ENCODE measurements at regions not wholly inside any gene's neighbourhood (a gene's known extent, or its start where the extent isn't known, plus 50 kb on each side); places are given as distances from the start of the nearest gene placed in this dataset.

DNA sequence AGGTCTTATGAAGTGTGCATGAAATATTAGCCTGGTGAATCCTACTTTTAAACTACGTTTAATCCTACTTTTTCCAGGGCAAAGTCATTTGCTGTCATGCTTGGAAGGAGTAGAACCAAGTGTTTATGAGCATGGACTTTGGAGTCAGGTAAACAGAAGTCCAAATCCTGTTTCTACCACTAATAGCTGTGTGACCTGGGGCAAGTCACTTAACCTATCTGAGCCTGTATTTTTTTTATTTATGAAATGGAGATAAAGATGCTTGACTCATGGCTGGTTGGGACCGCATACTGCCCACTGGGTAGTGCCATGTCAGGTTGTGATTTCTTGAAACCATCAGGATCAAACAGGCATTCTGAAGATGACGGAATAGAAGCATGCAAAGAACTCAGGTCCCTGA, 249.6 kb downstream of the BAMBI start:
- Histone ChIP-seq H3K4me3 (ENCODE audit: low read depth in 1 of 3, low read length in 3 of 3) (no peak overlapping the region), H3K4me1 (ENCODE audit: control insufficient read depth in 4 of 4, insufficient read depth in 4 of 4, low read length in 3 of 4) (no peaks in the 10 kb centered on the region), H3K9ac (ENCODE audit: low read depth in 1 of 2, low read length in 2 of 2) (no peak overlapping the region), H3K36me3 (ENCODE audit: control insufficient read depth in 4 of 4, insufficient read depth in 3 of 4, low read depth in 1 of 4, low read length in 3 of 4) (no peaks in the 10 kb centered on the region), H3K9me3 (ENCODE audit: control insufficient read depth in 4 of 4, low read length in 3 of 4) (no peaks in the 10 kb centered on the region), H3K27ac (ENCODE audit: low read depth in 1 of 2, low read length in 2 of 2) (no peak overlapping the region), H3K27me3 (ENCODE audit: control insufficient read depth in 4 of 4, insufficient read depth in 4 of 4, low read length in 3 of 4) (no peaks in the 10 kb centered on the region)
- DNase-seq (ENCODE audit: low spot score): no peak
- 86% methylated on average over 3 of the region's 3 CpGs for WGBS
- TF ChIP-seq RXRA (IDR thresholded peaks at IDR 0.05): no peak
- no peak for TF ChIP-seq JUND (IDR thresholded peaks at IDR 0.05)
- TF ChIP-seq, protein P1, sequence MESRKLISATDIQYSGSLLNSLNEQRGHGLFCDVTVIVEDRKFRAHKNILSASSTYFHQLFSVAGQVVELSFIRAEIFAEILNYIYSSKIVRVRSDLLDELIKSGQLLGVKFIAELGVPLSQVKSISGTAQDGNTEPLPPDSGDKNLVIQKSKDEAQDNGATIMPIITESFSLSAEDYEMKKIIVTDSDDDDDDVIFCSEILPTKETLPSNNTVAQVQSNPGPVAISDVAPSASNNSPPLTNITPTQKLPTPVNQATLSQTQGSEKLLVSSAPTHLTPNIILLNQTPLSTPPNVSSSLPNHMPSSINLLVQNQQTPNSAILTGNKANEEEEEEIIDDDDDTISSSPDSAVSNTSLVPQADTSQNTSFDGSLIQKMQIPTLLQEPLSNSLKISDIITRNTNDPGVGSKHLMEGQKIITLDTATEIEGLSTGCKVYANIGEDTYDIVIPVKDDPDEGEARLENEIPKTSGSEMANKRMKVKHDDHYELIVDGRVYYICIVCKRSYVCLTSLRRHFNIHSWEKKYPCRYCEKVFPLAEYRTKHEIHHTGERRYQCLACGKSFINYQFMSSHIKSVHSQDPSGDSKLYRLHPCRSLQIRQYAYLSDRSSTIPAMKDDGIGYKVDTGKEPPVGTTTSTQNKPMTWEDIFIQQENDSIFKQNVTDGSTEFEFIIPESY (IDR thresholded peaks at IDR 0.05): no peak
- no peak for TF ChIP-seq HNF4A (conservative IDR thresholded peaks at IDR 0.05)
- TF ChIP-seq, protein P2, sequence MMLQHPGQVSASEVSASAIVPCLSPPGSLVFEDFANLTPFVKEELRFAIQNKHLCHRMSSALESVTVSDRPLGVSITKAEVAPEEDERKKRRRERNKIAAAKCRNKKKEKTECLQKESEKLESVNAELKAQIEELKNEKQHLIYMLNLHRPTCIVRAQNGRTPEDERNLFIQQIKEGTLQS (IDR thresholded peaks at IDR 0.05): no peak
- TF ChIP-seq EGR1 (IDR thresholded peaks at IDR 0.05; ENCODE audit: low read depth in 2 of 2): no peak
- TF ChIP-seq HNF4G (IDR thresholded peaks at IDR 0.05): no peak
- TF ChIP-seq, protein P3, sequence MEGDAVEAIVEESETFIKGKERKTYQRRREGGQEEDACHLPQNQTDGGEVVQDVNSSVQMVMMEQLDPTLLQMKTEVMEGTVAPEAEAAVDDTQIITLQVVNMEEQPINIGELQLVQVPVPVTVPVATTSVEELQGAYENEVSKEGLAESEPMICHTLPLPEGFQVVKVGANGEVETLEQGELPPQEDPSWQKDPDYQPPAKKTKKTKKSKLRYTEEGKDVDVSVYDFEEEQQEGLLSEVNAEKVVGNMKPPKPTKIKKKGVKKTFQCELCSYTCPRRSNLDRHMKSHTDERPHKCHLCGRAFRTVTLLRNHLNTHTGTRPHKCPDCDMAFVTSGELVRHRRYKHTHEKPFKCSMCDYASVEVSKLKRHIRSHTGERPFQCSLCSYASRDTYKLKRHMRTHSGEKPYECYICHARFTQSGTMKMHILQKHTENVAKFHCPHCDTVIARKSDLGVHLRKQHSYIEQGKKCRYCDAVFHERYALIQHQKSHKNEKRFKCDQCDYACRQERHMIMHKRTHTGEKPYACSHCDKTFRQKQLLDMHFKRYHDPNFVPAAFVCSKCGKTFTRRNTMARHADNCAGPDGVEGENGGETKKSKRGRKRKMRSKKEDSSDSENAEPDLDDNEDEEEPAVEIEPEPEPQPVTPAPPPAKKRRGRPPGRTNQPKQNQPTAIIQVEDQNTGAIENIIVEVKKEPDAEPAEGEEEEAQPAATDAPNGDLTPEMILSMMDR (IDR thresholded peaks at IDR 0.05; ENCODE audit: low read depth, low read length, missing input control): no peak
- TF ChIP-seq, protein P4, sequence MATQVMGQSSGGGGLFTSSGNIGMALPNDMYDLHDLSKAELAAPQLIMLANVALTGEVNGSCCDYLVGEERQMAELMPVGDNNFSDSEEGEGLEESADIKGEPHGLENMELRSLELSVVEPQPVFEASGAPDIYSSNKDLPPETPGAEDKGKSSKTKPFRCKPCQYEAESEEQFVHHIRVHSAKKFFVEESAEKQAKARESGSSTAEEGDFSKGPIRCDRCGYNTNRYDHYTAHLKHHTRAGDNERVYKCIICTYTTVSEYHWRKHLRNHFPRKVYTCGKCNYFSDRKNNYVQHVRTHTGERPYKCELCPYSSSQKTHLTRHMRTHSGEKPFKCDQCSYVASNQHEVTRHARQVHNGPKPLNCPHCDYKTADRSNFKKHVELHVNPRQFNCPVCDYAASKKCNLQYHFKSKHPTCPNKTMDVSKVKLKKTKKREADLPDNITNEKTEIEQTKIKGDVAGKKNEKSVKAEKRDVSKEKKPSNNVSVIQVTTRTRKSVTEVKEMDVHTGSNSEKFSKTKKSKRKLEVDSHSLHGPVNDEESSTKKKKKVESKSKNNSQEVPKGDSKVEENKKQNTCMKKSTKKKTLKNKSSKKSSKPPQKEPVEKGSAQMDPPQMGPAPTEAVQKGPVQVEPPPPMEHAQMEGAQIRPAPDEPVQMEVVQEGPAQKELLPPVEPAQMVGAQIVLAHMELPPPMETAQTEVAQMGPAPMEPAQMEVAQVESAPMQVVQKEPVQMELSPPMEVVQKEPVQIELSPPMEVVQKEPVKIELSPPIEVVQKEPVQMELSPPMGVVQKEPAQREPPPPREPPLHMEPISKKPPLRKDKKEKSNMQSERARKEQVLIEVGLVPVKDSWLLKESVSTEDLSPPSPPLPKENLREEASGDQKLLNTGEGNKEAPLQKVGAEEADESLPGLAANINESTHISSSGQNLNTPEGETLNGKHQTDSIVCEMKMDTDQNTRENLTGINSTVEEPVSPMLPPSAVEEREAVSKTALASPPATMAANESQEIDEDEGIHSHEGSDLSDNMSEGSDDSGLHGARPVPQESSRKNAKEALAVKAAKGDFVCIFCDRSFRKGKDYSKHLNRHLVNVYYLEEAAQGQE (IDR thresholded peaks at IDR 0.05): no peak
- no peak for TF ChIP-seq GABPA (IDR thresholded peaks at IDR 0.05 in 1 of 2, conservative IDR thresholded peaks at IDR 0.05 in 1 of 2)

DNA sequence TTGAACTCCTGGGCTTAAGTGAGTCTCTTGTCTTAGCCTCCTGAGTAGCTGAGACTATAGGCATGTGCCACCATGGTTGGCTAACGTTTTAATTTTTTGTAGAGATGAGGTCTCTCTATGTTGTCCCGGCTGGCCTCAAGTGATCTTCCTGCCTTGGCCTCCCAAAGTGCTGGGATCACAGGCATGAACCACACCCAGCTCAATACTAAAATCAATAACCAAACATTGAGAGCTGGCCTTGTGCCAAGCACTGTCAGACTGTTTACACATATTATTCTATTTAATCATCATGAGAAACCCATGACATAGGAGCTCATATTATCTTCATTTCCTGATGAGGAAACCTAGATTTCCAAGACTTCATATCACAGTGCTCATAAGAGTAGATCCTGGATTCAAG, 251.2 kb downstream of the BAMBI start:
- H3K9me3 ChIP-seq (ENCODE audit: control insufficient read depth in 4 of 4, low read length in 3 of 4): no peaks in the 10 kb centered on the region
- no peaks in the 10 kb centered on the region for H3K27me3 ChIP-seq (ENCODE audit: control insufficient read depth in 4 of 4, insufficient read depth in 4 of 4, low read length in 3 of 4)
- no peak for DNase-seq (ENCODE audit: low spot score)
- H3K27ac ChIP-seq (ENCODE audit: low read depth in 1 of 2, low read length in 2 of 2): no peak overlapping the region
- no peak for TF ChIP-seq GABPA (IDR thresholded peaks at IDR 0.05 in 1 of 2, conservative IDR thresholded peaks at IDR 0.05 in 1 of 2)
- TF ChIP-seq TAF1 (conservative IDR thresholded peaks at IDR 0.05): no peak
- no peak for TF ChIP-seq FOXA2 (IDR thresholded peaks at IDR 0.05)
- TF ChIP-seq FOXA1 (IDR thresholded peaks at IDR 0.05): no peak
- TF ChIP-seq, protein P2 (IDR thresholded peaks at IDR 0.05): no peak
- TF ChIP-seq, protein P4 (IDR thresholded peaks at IDR 0.05): no peak
- no peak for TF ChIP-seq YY1 (IDR thresholded peaks at IDR 0.05)
- no peak for TF ChIP-seq HNF4G (IDR thresholded peaks at IDR 0.05)
- TF ChIP-seq EGR1 (IDR thresholded peaks at IDR 0.05; ENCODE audit: low read depth in 2 of 2): no peak
- no peaks in the 10 kb centered on the region for H3K4me1 ChIP-seq (ENCODE audit: control insufficient read depth in 4 of 4, insufficient read depth in 4 of 4, low read length in 3 of 4)
- H3K4me3 ChIP-seq (ENCODE audit: low read depth in 1 of 3, low read length in 3 of 3): no peak overlapping the region
- no peak overlapping the region for H3K9ac ChIP-seq (ENCODE audit: low read depth in 1 of 2, low read length in 2 of 2)
- WGBS: 71% methylated on average over 2 of the region's 2 CpGs
- no peaks in the 10 kb centered on the region for H3K36me3 ChIP-seq (ENCODE audit: control insufficient read depth in 4 of 4, insufficient read depth in 3 of 4, low read depth in 1 of 4, low read length in 3 of 4)
